ENCODE measurements at regions not wholly inside any gene's neighbourhood (a gene's known extent, or its start where the extent isn't known, plus 50 kb on each side); places are given as distances from the start of the nearest gene placed in this dataset.

DNA sequence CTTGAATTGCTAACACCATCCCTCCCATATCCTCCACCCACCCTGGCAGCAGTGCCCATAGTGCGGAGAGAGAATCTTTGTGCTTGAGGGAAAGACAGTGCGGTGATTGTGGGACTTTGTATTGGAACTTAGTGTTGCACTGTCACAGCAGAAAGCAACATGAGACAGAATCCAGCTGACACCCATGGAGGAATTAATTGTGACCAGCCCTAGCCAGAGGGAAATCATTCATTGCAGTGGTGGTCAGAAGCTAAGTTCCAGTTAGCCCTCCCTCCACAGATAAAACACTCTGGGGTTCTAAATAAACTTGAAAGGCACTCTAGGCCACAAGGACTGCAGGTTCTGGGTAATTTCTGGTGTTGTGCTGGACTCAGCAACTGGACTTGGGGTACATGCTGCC is 1002.6 kb downstream of the TMTC2 start:
- TF ChIP-seq CTCF (IDR thresholded peaks at IDR 0.05; ENCODE audit: low read depth, low read length, missing input control) (no peak), ATF3 (IDR thresholded peaks at IDR 0.05) (no peak), GABPA (IDR thresholded peaks at IDR 0.05 in 1 of 2, conservative IDR thresholded peaks at IDR 0.05 in 1 of 2) (no peak), YY1 (IDR thresholded peaks at IDR 0.05) (no peak), SP1 (IDR thresholded peaks at IDR 0.05) (no peak), JUND (IDR thresholded peaks at IDR 0.05) (no peak), TAF1 (conservative IDR thresholded peaks at IDR 0.05) (no peak), ZBTB33 (IDR thresholded peaks at IDR 0.05) (no peak)
- TF ChIP-seq, protein P1, sequence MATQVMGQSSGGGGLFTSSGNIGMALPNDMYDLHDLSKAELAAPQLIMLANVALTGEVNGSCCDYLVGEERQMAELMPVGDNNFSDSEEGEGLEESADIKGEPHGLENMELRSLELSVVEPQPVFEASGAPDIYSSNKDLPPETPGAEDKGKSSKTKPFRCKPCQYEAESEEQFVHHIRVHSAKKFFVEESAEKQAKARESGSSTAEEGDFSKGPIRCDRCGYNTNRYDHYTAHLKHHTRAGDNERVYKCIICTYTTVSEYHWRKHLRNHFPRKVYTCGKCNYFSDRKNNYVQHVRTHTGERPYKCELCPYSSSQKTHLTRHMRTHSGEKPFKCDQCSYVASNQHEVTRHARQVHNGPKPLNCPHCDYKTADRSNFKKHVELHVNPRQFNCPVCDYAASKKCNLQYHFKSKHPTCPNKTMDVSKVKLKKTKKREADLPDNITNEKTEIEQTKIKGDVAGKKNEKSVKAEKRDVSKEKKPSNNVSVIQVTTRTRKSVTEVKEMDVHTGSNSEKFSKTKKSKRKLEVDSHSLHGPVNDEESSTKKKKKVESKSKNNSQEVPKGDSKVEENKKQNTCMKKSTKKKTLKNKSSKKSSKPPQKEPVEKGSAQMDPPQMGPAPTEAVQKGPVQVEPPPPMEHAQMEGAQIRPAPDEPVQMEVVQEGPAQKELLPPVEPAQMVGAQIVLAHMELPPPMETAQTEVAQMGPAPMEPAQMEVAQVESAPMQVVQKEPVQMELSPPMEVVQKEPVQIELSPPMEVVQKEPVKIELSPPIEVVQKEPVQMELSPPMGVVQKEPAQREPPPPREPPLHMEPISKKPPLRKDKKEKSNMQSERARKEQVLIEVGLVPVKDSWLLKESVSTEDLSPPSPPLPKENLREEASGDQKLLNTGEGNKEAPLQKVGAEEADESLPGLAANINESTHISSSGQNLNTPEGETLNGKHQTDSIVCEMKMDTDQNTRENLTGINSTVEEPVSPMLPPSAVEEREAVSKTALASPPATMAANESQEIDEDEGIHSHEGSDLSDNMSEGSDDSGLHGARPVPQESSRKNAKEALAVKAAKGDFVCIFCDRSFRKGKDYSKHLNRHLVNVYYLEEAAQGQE (IDR thresholded peaks at IDR 0.05): no peak
- TF ChIP-seq, protein P2, sequence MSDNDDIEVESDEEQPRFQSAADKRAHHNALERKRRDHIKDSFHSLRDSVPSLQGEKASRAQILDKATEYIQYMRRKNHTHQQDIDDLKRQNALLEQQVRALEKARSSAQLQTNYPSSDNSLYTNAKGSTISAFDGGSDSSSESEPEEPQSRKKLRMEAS (IDR thresholded peaks at IDR 0.05): no peak
